ENCODE measurements at regions not wholly inside any gene's neighbourhood (a gene's known extent, or its start where the extent isn't known, plus 50 kb on each side); places are given as distances from the start of the nearest gene placed in this dataset.
A peak's percentile ranks its signal among the peaks of the same experiment; 100 is the strongest.

DNA sequence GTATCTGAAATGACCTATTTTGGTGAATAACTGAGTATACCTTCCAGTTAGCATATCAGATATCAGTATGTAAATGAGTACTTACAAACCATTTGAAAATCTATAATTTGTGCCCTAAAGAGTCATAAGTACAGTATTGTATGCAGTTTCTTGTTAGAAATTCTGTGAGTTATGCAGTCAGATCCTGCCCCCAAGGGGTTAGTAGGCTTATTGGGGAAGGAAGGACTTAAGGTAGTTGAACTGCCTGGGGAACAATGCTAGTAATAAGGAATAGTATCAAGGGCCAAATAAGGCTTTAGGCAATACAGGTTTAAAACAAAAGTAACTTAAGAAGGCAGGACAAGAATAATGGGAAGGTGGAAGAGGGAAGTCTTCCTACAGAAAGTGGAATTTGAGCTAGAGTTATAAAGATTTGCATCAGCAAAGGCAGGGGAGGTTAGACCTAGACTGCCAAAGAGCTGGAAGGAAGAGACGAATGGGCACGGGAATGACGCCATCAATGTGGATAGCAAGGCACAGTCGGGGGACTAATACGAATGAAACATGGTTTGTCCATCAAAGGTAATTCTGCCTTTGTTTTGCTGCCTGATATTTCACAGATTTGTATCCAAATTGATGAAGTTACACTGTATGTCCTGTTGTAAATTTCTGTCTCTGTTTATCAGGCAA, 182.9 kb upstream of the DPYD start:
- DNase-seq = no peak

DNA sequence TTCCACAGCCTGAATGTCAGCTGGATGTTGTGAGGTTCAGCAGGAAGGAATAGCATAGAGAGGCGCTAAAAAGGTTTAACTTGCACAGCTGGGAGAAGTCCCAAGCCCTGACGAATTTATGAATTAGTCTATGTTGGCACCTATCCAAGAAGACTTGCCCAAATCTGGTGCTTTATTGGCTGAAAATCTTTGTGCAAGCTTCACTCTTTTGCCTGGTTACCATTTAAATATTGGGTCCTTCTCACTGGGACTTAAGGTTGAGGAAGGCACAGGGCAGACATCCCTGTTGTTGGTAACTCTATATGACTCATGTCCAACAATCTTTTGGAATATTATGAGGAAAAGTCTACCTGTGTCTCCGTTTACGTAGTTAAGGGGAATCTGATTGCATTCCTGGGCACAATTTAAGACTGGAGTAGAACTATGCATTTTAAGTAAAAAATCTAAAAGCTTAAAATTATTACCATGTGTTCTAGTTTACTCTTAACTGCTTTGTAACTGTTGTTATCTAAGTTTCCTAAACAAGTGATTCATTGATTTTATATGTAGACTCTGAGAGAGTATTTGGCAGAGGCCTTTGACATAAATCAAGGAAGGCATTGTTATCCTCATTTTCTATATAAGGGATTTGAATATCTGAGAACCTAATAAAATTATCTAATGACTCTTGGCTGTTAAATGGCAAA, 181.7 kb upstream of the DPYD start:
- no peak for DNase-seq

DNA sequence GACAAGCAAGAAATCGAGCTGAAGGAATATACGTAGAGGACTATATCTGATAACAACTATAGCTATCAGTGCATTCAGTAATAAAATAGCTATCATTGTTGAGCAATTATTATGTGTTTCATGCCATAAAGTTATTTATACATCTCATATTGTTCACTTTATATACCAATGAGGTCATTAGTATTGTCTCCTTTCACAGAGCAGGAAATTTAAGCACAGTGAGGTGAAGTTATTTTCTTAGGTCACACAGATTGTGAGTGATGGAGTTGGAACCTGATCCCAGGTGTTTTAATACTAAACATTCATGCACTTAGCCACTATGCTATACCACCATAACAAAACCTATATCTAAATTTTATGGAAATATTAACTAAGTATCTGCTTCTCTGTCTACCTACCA, 180.5 kb upstream of the DPYD start:
- DNase-seq = no peak

DNA sequence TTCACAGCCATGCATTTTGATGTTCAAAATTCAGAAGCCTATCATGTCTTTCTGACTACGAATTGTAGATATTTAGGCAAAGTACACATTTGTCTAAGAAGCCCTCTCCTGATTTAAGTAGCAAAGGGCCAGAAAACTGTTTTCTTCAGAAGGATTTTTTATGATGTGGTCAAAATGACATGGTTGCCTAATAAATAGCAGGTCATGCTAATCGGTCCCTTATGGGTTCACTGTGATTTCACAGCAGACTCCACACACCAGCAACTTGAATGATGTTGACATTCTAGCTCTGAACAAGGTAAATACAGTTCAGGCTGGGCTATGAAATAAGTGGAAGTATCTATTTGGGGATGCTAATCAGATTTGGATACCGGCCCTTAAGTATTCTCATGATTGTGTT, 178.7 kb upstream of the DPYD start:
- no peak for DNase-seq

DNA sequence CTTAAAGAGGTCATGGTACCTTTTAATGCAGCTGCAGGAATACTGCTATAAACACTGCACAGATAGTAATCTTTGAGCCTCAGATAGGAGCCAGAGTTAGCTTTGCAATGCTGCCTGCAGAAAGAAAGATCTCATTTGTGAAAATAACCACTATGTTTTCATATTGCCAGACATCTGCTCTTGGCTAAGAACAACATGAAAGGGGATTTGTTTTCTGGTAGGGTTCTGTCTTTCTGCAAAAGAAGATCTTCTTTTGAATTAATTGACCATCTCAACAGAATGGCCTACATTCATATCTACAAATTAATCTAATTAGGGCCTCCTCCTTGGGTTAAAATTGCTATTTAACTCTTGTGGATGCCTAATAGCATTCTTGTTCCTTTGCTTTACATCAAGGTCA, 177.6 kb upstream of the DPYD start:
- DNase-seq = no peak

DNA sequence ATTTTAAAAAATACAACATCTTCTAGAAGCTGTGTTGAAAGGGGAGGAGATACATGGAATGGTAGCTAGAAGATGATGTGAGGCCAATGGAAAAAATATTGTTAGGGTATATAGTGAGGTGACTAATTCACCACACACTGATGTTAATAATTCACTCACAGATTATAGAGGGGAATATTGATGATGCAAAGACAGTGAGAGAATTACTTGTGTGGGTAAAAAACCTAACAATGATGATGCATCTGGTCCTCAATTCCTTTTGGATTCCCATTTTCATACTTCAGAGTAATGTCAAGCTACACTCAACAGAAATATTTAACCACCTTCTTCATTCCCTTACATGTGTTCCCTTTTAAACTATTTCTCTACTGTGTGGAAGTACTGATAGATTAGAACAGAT, 169.5 kb upstream of the DPYD start:
- DNase-seq = no peak

DNA sequence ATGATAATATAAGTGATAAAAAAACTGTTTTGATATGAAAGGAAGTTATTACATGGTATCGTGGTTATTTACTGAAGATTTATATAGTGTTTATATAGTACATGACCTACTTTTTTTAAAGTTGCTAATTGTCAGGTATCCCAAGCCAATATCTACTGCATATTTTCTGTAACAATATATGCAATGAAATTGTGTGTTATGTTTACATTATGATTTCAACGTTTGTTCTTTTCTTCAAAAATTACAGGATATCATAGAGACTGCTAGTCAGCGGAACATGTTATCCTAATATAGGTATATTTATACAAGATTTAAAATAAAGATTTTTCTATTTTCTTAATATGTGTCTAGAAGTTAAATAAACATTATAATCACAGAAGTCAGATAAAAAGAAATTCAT, 167.5 kb upstream of the DPYD start:
- no peak for DNase-seq

DNA sequence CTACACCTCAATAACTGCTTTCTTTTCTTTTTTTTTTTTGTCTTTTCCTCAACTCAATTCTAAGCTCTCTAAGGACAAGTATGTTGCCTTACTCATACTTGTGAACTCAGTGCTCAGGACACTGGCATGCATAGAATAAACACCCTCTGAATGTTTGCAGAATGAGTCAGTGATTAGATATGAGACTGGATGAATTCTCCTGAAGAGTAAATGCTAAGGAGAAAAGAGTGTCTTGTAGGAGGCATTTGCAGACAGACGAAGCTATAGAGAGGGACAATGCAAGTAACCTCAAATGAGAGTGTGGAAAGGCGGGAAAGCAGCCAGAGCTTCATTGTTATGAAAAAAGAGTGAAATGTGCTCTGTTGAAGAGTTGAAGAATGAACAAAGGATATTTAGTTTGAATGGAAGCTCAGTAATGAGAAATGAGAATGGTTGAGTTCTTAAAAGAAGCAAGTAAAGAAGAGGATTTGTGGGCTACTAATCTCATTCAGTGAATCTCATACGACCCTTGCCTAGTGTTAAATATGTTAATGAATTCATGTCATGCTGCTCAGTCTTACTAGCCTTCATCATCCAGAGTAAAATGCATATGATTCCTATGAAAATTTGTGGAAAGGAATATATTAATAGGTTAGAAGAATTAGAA, 166.1 kb upstream of the DPYD start:
- no peak for DNase-seq

DNA sequence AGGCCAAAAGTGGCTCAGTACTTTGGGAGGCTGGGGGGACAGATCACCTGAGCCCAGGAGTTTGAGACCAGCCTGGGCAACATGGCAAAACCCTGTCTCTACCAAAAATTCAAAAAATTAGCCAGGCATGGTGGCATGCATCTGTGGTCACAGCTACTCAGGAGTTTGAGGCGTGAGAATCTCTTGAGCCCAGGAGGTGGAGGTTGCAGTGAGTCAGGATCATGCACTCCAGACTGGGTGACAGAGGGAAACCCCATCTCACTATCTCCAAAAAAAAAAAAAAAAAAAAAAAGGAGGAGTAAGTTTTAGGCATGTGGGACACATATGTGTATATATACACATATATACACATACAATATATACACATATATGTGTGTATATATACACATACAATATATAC, 165.3 kb upstream of the DPYD start:
- DNase-seq = no peak

DNA sequence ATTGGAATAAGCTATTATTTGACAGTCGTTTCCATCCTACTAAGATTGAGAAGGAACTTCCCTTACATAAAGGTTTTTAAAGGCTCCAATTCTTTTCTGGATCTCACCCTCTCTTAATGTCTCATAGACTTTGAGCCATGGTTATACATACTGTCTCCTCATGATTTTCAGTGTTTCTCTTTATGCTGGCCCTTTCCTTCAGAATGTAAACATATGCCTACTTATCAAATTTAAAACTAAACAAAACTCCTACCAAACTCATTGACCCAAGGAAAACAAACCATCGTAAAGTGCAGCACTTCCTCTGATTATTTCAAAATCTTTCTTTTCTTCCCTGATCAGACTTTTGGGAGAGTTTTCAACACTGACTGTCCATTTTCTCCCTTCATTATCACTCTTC, 163.4 kb upstream of the DPYD start:
- DNase-seq = no peak

DNA sequence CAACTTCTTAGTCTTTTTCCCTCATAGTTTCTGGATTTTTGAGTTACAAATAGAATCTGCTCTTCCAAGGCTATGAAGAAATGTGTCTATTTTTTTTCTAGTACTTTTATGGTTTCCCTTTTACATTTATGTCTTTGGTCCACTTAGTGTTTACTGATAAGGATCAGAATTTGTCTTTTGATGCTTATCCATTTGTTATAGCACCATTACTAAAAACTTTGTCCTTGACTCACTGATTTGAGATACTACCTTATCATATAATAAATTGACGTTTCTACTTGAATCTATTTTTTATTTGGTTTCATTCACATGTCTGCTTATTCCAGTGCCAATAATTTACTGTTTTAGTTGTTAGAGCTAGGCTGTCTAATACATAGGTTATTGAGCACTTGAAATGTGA, 161.1 kb upstream of the DPYD start:
- DNase-seq = no peak

DNA sequence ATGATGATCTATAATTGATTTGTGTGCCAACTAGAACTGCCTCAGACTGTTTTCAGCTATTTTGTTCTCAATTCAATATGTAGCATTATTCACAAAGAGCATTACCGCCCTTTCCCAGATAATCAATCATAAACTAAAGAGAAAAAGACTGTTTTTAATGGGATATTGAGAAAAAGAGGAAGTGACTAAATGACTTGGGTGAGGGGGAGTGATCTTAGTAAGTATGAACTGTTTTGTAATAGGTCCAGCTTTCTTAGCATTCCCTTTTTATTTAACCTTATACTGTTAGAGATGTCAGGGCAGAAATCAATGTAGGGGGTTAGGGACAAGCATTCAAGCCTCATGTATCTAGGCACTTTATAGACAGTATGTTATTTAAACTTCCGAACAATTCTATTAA, 157.8 kb upstream of the DPYD start:
- DNase-seq = peak; percentile 51 to 59

DNA sequence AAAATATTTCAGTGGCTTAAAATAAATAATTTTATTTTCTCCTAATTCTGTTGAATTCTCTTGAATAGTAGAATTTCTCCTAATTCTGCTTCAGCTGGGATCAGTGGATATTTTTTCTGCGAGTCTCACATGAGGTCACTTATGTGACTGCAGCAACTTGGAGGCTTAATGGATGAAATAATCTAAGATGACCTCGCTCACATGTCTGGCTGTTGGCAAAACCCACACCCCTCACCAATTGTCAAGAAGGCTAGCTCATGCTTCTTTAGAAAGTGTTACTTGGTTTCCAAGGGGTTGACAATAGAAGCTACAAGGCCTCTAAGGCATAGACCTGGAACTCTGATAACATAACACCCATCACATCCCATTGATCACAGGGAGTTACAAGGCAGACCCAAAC, 156.9 kb upstream of the DPYD start:
- DNase-seq = no peak

DNA sequence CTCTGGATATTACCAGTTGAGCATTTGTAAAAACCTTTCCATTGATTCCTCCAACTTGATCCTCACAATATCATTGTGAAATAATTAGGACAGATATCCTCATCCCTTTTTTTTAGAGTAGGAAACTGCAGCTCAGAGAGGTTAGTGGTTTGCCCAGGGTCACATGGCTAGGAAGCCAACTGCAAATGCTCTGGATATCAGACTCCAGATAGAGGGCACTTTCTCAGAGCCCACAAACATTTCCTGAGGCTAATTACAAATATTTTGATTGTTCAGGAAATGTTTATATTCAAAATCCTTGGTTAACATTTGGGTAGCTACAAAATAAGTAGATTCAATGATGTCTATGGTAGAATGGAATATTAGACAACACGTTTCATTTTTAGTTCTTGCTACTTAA, 154.8 kb upstream of the DPYD start:
- DNase-seq = no peak

DNA sequence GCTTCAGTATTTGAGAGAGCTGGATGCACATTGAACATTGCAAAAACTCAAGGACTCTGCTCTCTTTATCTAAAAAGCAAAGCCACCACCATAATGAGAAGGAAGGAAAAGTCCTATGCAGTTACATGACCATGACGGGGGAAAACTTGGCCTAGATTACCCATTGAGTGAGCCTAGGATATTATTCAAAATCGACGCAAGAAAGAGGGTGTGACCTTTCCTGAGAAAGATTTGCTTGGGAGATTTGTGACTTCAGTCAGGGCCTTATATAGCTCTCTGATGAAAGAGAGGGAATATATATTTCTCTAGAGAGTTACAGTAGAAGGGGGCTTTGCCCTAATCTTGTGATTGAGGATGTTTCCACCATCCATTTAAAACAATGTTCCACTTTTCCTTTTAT, 153.0 kb upstream of the DPYD start:
- no peak for DNase-seq

DNA sequence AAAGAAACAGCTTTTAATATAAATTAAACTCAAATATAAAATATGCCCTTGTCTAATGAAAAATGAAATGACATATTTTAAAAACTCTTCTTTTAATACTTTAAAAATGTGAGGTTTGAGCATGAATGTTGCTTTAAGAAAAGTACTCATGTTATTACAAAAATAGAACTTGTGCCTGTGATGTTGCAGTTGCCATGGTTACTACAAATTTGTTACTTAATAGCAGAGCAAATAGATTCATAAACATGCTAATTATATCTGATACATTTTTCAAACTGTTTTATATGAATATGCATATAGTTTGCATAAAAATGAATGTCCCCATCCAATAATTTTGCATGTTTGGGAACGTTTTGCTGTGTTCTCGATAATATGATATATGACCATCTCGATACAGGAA, 152.3 kb upstream of the DPYD start:
- DNase-seq = no peak

DNA sequence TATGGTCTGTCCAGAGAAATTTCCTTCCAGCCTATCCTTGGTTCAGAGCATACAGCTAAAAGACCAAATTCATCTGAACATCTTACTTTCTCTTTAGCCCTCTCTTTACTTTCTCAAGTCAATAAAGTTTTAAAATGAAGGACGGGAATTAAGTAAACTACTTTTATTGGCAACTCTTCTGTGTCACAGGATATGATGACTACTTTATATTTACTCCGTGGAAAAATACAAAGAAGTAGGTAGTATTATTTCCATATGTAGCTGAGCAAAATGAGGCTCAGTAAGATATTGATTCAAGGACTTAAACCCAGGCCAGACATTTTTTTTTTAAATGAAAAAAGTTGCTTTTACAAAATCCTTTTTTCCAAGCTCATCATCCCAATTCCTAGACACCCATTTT, 151.2 kb upstream of the DPYD start:
- no peak for DNase-seq

DNA sequence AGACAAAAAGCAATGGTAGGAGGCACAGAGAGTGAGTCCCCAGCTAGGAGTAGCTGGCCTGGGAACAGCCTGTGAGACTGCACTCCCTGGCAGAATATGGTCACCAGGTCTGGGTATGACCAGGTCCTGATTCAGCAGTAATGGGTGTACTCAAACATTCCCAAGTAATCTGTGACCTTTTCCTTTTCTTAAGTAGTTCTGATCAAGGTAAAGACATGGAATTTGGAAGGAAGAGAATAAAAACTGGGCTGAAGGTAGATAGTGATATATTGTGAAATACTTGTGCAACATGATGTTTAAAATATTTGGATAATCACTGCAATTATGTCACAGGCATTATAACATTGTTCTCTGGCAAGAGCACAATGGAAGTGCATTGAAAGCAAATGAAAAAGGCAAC, 147.2 kb upstream of the DPYD start:
- no peak for DNase-seq

DNA sequence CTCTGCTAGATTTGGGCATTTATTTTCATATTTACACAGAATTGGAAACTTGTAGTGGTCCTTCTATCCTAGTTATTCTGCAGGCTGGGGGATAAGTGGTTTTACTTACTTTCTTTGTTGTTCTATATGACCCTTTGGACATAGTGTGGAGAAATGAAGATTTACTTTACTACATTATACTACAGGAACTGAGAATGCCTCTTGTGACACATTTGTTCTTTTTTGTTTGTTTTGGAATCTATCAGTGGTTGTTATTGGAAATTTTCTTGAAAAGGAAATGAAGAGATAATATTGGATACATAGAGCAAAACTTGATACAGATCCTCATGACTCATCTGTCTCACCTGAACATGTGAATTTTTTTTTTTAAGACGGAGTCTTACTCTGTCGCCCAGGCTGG, 146.1 kb upstream of the DPYD start:
- DNase-seq = no peak

DNA sequence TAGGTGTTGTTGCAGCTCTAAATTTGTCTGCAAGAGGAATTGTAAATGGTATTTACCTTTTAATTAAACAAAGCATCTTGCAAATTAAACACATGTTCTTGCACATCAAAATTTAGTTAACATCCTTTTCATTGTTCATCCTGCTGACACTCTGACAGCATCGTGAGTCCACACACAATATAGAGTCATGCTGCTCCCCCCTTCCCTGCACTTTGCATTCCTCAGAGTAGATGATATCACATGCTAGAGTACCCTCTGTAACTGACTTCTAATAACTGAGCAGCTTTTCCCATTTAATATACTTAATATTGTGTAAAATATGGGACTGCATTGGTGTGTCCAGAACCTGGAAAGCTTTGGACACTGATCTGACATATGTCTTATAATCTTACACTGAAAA, 138.8 kb upstream of the DPYD start:
- DNase-seq = no peak

DNA sequence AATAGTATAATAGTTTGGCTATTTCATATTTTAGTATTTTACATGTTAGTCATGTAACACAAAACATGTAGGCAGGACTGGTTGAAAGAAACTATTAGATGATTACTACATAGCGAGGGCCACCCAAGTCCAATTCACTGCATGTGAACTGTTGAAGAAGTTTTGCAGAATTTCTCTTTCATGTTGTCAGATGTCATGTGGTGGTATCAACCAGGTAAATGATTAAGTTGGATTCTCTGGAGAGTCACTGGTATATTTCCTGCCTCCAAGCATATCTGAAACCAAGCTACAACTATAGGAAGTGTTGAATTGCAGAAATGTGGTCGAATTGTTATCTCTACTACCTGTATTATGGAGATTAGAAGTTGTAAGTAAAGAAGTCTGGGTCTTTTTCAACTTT, 137.8 kb upstream of the DPYD start:
- no peak for DNase-seq

DNA sequence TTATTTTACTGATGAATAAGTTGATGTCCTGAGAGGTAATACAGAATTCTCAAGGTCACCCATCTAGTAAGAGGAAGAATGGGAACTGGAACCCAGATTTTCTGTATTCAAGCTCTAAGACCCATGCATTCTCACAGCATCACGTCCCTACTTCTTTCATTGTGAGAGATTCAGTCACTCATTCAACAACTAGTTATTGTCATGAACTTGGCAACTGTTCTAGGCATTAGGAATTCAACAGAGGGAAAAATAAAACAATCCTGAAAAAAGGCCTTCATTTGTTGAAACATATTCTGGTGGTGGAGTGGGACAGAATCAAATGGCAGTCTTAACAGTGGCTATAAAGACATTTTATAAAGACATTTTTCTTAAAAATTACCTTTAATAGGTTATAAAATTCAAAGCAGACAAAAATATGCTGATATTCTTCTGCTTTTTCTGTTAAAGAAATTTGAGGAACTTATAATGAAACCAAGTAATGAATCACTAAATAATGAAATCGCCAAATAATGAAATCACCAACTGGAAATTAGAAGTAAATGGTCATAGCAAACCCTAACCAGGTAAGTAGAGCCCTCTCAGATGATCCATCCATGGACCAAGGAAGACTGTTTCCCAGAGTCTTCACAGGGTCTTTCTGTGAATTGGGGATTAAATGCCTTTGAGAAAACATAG, 136.5 kb upstream of the DPYD start:
- peak; percentile 30 to 42 for DNase-seq

DNA sequence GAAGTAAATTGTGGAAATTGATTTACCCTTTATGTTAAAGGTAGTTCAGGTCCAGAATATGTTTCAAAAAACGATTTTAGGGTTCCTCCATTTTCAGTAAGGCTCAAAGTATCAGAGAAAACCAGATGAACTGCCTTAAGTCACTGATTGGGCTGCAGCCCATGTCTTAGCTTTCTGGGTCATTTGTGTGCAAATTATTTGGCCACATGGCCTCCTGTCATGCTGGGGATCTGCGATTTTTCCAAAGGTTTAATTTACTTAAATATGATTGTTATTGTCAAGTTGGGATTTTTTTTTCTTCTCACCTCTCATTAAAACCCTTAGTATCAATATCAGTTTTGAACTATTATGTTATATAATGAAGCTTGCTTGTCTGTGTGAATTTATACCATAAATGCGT, 135.9 kb upstream of the DPYD start:
- DNase-seq = no peak

DNA sequence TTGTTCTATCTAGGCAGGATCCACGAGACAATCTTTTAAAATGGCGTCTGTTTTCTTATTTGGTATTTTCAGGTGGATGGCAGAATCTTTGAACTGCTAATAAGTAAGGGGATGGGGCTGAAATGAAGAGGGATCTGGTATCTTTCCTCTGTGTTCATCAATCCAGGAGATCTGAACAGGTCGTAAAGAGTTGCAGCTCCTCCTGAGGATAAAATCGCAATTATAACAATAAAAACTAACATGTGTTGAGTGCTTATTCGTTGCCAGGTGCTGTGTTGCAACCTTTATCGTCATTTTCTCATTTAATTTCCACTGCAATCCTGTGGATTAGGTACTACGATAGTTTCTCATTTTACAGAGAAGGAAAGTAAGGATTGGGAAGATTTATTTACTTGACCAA, 134.6 kb upstream of the DPYD start:
- no peak for DNase-seq
